GM12865 (cell line): ENCODE measurements at regions not wholly inside any gene's neighbourhood (a gene's known extent, or its start where the extent isn't known, plus 50 kb on each side); places are given as distances from the start of the nearest gene placed in this dataset.

Source experiments
- DNase-seq: peaks from one replicate; pipeline ENCODE4 v3.0.0; 2010; ENCODE audit warnings: low read depth
- H3K4me3 ChIP-seq: 2 replicates; pipeline ENCODE4 v1.5.1; 2011; ENCODE audit warnings: mild to moderate bottlenecking, low read depth, low read length, control low read depth
- CTCF ChIP-seq: IDR thresholded peaks from 2 replicates; pipeline ENCODE4 v1.5.1; 2011; ENCODE audit warnings: low read length, control low read depth, low read depth, inconsistent platforms; ENCODE audit not compliant: insufficient read depth; ENCODE audit errors: missing control alignments

- H3K4me3 ChIP-seq, result no peak overlapping the region
- no peak for DNase-seq
- TF ChIP-seq CTCF, result no peak
These were observed 1178.7 kb downstream of the AACS start for GRCh38 chr12:126243814-126244440.

- no peak for TF ChIP-seq CTCF
- no peak overlapping the region for H3K4me3 ChIP-seq
- DNase-seq, result no peak
These were observed 1182.7 kb downstream of the AACS start for GRCh38 chr12:126247936-126248335.

DNA sequence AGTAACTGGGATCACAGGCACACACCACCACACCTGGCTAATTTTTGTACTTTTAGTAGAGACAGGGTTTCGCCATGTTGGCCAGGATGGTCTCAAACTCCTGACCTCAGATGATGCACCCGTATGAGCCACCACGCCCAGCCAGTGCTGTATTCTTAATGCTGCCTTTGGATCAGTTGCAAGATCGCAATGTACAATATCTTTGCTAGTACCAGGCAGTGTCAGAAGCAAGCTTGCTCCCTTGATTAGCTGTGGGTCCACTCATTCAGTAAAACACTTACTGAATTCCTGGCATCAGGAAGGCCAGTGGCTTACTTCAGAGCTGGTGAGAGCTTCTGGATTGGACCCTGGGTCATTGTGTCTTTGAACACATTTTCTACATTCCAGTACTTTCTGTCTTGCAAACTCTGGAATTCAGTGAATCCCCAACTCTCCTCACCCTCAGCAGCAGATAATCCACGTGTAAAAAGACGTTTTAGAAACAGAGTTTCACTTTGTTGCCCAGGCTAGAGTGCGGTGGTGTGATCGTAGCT, 1183.7 kb downstream of the AACS start:
- no peak for DNase-seq
- no peak for TF ChIP-seq CTCF
- H3K4me3 ChIP-seq, result no peak overlapping the region

- no peak for DNase-seq
- H3K4me3 ChIP-seq, result no peak overlapping the region
These were observed 1193.0 kb downstream of the AACS start for GRCh38 chr12:126258190-126258589.

GRCh38 chr12:126262829-126263228, 1197.6 kb downstream of the AACS start:
- DNase-seq, result no peak
- no peak for TF ChIP-seq CTCF
- H3K4me3 ChIP-seq, result no peak overlapping the region

More at GRCh38 chr12:126258190-126258589, 1193.0 kb downstream of the AACS start:
- no peak for TF ChIP-seq CTCF

DNA sequence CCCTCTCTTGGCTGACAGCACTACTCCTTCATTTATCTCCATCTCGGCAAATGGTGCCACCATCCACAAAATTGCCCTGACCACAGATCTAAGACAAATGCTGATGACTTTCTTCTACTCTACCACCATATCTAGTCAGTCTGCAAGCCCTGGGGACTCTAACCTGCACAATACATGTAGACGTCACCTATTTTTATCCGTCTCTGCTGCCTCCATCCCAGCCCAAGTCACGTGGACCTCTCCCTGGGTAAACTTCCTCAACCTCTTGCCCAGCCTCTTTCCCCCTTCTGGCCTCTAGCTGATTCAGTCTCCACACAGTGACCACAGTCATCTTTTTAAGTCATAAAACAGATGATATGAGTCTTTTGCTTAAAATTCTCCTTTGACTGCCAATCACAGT, 1203.0 kb downstream of the AACS start:
- no peak for DNase-seq
- TF ChIP-seq CTCF, result no peak
- no peak overlapping the region for H3K4me3 ChIP-seq

GRCh38 chr12:126271159-126271558, 1205.9 kb downstream of the AACS start:
- TF ChIP-seq CTCF, result no peak
- H3K4me3 ChIP-seq, result no peak overlapping the region
- DNase-seq, result no peak
